CD14-positive monocyte (primary cell): ENCODE measurements at regions not wholly inside any gene's neighbourhood (a gene's known extent, or its start where the extent isn't known, plus 50 kb on each side); places are given as distances from the start of the nearest gene placed in this dataset.

Experiments used
- DNase-seq, 3 donors: peaks; one replicate each; pipeline ENCODE4 v3.0.0-alpha.2; 2011 to 2022
- H2AFZ ChIP-seq: 2 replicates; pipeline ENCODE4 v1.6.0; 2012; ENCODE audit warnings: mild to moderate bottlenecking, low read depth, low read length, inconsistent platforms; ENCODE audit not compliant: insufficient read depth, poor library complexity, severe bottlenecking
- H3K27ac ChIP-seq, 2 donors: 1 replicate in 1 of 2; 2 replicates in 1 of 2; pipeline ENCODE4 v1.5.1; 2012 to 2013; ENCODE audit warnings: low read length in 2 of 2, control low read depth in 1 of 2, inconsistent platforms in 1 of 2, low read depth in 1 of 2, mild to moderate bottlenecking in 1 of 2
- H3K27me3 ChIP-seq, 2 donors: one replicate each; pipeline versions ENCODE4 v1.6.0 to v1.6.1; 2011 to 2013; ENCODE audit warnings: low read length in 2 of 2; ENCODE audit not compliant: control insufficient read depth in 2 of 2, insufficient read depth in 2 of 2
- H3K36me3 ChIP-seq, 2 donors: replicated peaks in 1 of 2; 1 replicate in 1 of 2; 2 replicates in 1 of 2; pipeline versions ENCODE4 v1.5.1 to v1.6.1; 2012 to 2013; ENCODE audit warnings: low read length in 2 of 2, control low read depth in 1 of 2, inconsistent platforms in 1 of 2, mild to moderate bottlenecking in 1 of 2; ENCODE audit not compliant: insufficient read depth in 2 of 2, control insufficient read depth in 1 of 2
- H3K4me1 ChIP-seq, 2 donors: 1 replicate in 1 of 2; 2 replicates in 1 of 2; pipeline versions ENCODE4 v1.5.1 to v1.6.1; 2012 to 2013; ENCODE audit warnings: low read length in 2 of 2, control low read depth in 1 of 2, inconsistent platforms in 1 of 2, mild to moderate bottlenecking in 1 of 2, moderate library complexity in 1 of 2; ENCODE audit not compliant: insufficient read depth in 2 of 2, control insufficient read depth in 1 of 2
- H3K4me2 ChIP-seq: replicated peaks from 2 replicates; pipeline ENCODE3; 2012; ENCODE audit warnings: low read length, moderate library complexity, mild to moderate bottlenecking; ENCODE audit not compliant: poor library complexity, severe bottlenecking; ENCODE audit errors: extremely low read depth
- H3K4me3 ChIP-seq, 3 experiments: fragments of 200-600 bp in 1 of 3; sonication (generic) in 1 of 3; replicated peaks in 1 of 3; 1 replicate in 2 of 3; 2 replicates in 1 of 3; pipeline ENCODE4 v1.5.1; 2011 to 2013; ENCODE audit warnings: low read length in 3 of 3, mild to moderate bottlenecking in 3 of 3, control low read depth in 2 of 3, low read depth in 2 of 3, inconsistent platforms in 1 of 3, moderate library complexity in 1 of 3
- H3K79me2 ChIP-seq: 2 replicates; pipeline ENCODE4 v1.6.0; 2012; ENCODE audit warnings: mild to moderate bottlenecking, control low read depth, inconsistent platforms, low read length, moderate library complexity; ENCODE audit not compliant: insufficient read depth
- H3K9ac ChIP-seq: 2 replicates; pipeline ENCODE4 v1.6.0; 2017; ENCODE audit warnings: low read length, mild to moderate bottlenecking; ENCODE audit not compliant: insufficient read depth, poor library complexity, severe bottlenecking
- H3K9me3 ChIP-seq, 2 donors: replicated peaks in 1 of 2; 1 replicate in 1 of 2; 2 replicates in 1 of 2; pipeline versions ENCODE4 v1.5.1 to v1.6.1; 2012 to 2013; ENCODE audit warnings: low read length in 2 of 2, control low read depth in 1 of 2; ENCODE audit not compliant: control insufficient read depth in 1 of 2, insufficient read depth in 1 of 2
- H4K20me1 ChIP-seq: 2 replicates; pipeline ENCODE4 v1.6.0; 2012; ENCODE audit warnings: mild to moderate bottlenecking, low read length, control low read depth, moderate library complexity; ENCODE audit not compliant: insufficient read depth
- H3K27ac Mint-ChIP-seq, 7 donors: one replicate each; pipeline ENCODE4 v1.8.0; 2020; ENCODE audit warnings: mild to moderate bottlenecking in 7 of 7, mixed read lengths in 7 of 7, moderate library complexity in 6 of 7, inconsistent platforms in 2 of 7
- H3K27me3 Mint-ChIP-seq, 3 donors: one replicate each; pipeline ENCODE4 v1.8.0; 2021 to 2022; ENCODE audit warnings: low read depth in 3 of 3, mild to moderate bottlenecking in 3 of 3, mixed read lengths in 3 of 3, moderate library complexity in 3 of 3, inconsistent platforms in 1 of 3
- H3K36me3 Mint-ChIP-seq, 2 donors: one replicate each; pipeline ENCODE4 v1.8.0; 2020; ENCODE audit warnings: mixed read lengths in 2 of 2, inconsistent platforms in 1 of 2, mild to moderate bottlenecking in 1 of 2
- H3K4me1 Mint-ChIP-seq: one replicate; pipeline ENCODE4 v1.8.0; 2020; ENCODE audit warnings: mild to moderate bottlenecking, mixed read lengths
- H3K4me3 Mint-ChIP-seq, 2 donors: one replicate each; pipeline ENCODE4 v1.8.0; 2020; ENCODE audit warnings: mild to moderate bottlenecking in 2 of 2, mixed read lengths in 2 of 2, moderate library complexity in 1 of 2
- H3K9me3 Mint-ChIP-seq, 7 donors: one replicate each; pipeline ENCODE4 v1.8.0; 2020 to 2022; ENCODE audit warnings: mixed read lengths in 7 of 7, mild to moderate bottlenecking in 6 of 7, moderate library complexity in 6 of 7, inconsistent platforms in 2 of 7
- WGBS: methylation state at CpG from one replicate; pipeline ENCODE4 v1.1.5; 2013; ENCODE audit warnings: missing lambda C conversion rate; ENCODE audit not compliant: insufficient coverage; 5-methylcytosine and 5-hydroxymethylcytosine counted together
- intact Hi-C, 2 donors: fragments of 100-400 bp; cut with micrococcal nuclease; formaldehyde crosslinking; loops; one replicate each; pipeline versions ENCODE4 v1.15.0 to v1.15.1; 2023
- TF ChIP-seq, protein P1 (sequence below): fragments of 200-600 bp; IDR thresholded peaks from one replicate; pipeline ENCODE4 v1.8.0; 2022; ENCODE audit warnings: antibody characterized with exemption, mild to moderate bottlenecking

DNA sequence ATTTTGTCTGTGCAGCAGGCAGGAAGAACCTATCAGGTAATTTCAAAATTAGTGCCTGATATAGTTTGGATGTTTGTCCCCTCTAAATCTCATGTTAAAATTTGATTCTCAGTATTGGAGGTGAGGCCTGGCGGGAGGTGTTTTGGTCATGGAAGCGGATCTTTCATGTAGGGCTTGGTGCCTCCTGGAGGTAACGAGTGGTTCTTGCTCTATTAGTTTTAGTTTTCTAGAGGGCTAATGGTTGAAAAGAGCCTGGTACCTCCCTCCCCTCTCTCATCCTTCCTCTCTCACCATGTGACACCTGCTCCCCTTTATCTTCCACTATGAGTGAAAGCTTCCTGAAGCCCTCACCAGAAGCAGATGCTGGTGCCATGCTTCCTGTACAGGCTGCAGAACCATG is 106.3 kb downstream of the DRD1 start:
- no peak overlapping the region for H3K4me3 ChIP-seq
- intact Hi-C loops: no loop called here
- no CpG with 5 or more reads among the region's 3 CpGs for WGBS
- H3K4me3 Mint-ChIP-seq: no peak overlapping the region
- no peaks in the 10 kb centered on the region for H3K27me3 ChIP-seq
- H3K4me2 ChIP-seq: no peak overlapping the region
- H3K27ac ChIP-seq: no peak overlapping the region
- H3K9me3 Mint-ChIP-seq: peaks cover 0 to 5% (median 0%) of the 10 kb centered on the region in 7 donors
- H3K27me3 Mint-ChIP-seq: peaks cover 0 to 3% (median 2%) of the 10 kb centered on the region in 3 donors
- no peaks in the 10 kb centered on the region for H4K20me1 ChIP-seq
- H3K79me2 ChIP-seq: no peaks in the 10 kb centered on the region
- H3K9ac ChIP-seq: no peak overlapping the region
- no peaks in the 10 kb centered on the region for H3K9me3 ChIP-seq
- no peaks in the 10 kb centered on the region for H3K4me1 ChIP-seq
- H2AFZ ChIP-seq: no peak overlapping the region
- TF ChIP-seq, protein P1, sequence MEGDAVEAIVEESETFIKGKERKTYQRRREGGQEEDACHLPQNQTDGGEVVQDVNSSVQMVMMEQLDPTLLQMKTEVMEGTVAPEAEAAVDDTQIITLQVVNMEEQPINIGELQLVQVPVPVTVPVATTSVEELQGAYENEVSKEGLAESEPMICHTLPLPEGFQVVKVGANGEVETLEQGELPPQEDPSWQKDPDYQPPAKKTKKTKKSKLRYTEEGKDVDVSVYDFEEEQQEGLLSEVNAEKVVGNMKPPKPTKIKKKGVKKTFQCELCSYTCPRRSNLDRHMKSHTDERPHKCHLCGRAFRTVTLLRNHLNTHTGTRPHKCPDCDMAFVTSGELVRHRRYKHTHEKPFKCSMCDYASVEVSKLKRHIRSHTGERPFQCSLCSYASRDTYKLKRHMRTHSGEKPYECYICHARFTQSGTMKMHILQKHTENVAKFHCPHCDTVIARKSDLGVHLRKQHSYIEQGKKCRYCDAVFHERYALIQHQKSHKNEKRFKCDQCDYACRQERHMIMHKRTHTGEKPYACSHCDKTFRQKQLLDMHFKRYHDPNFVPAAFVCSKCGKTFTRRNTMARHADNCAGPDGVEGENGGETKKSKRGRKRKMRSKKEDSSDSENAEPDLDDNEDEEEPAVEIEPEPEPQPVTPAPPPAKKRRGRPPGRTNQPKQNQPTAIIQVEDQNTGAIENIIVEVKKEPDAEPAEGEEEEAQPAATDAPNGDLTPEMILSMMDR: no peak
- H3K4me1 Mint-ChIP-seq: no peaks in the 10 kb centered on the region
- H3K36me3 Mint-ChIP-seq: no peaks in the 10 kb centered on the region
- no peaks in the 10 kb centered on the region for H3K36me3 ChIP-seq
- no peak for DNase-seq
- H3K27ac Mint-ChIP-seq: no peak overlapping the region

DNA sequence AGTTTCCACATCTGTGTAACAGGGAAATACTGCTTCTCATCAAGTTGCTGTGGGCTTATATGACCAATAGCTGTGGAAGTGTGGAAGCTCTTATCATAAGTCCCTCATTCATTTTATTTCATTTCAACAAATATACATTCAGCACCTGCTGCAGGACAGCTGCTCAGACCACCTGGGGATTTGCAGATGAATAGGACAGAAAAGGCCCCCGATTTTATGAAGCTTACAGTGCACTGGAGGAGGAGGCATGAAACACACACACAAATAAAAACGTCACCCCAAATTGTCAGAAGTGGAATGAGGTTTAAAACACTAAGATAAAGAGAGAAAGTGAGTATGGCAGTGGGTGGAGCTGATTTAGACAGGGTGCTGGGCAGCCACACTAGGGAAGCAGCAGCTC is 107.2 kb downstream of the DRD1 start:
- no peaks in the 10 kb centered on the region for H3K4me1 Mint-ChIP-seq
- no peaks in the 10 kb centered on the region for H4K20me1 ChIP-seq
- H2AFZ ChIP-seq: no peak overlapping the region
- H3K79me2 ChIP-seq: no peaks in the 10 kb centered on the region
- no peaks in the 10 kb centered on the region for H3K36me3 Mint-ChIP-seq
- WGBS: no CpG with 5 or more reads among the region's 2 CpGs
- H3K4me1 ChIP-seq: no peaks in the 10 kb centered on the region
- no peak for DNase-seq
- no peak overlapping the region for H3K4me3 ChIP-seq
- H3K27ac Mint-ChIP-seq: no peak overlapping the region
- H3K27me3 Mint-ChIP-seq: peaks cover 0 to 3% (median 2%) of the 10 kb centered on the region in 3 donors
- H3K27me3 ChIP-seq: no peaks in the 10 kb centered on the region
- peaks cover 0 to 7% (median 0%) of the 10 kb centered on the region in 7 donors for H3K9me3 Mint-ChIP-seq
- H3K4me3 Mint-ChIP-seq: no peak overlapping the region
- intact Hi-C loops: no loop called here
- H3K36me3 ChIP-seq: no peaks in the 10 kb centered on the region
- H3K9me3 ChIP-seq: no peaks in the 10 kb centered on the region
- H3K9ac ChIP-seq: no peak overlapping the region
- H3K27ac ChIP-seq: no peak overlapping the region
- no peak overlapping the region for H3K4me2 ChIP-seq
- TF ChIP-seq, protein P1: no peak
